Thoracic aorta (tissue), 2 donors: ENCODE measurements at regions not wholly inside any gene's neighbourhood (a gene's known extent, or its start where the extent isn't known, plus 50 kb on each side); places are given as distances from the start of the nearest gene placed in this dataset.

Experiments
- ATAC-seq: fragments of 150-250 bp; one replicate; pipeline ENCODE4 v1.8.0; 2017; ENCODE audit warnings: low read depth; ENCODE audit not compliant: insufficient number of reproducible peaks, low FRiP score
- DNase-seq: peaks from one replicate; pipeline ENCODE4 v3.0.0-alpha.2; 2020; ENCODE audit warnings: low spot score
- H3K27ac ChIP-seq, 2 donors: fragments of 200-600 bp; sonication (generic); 1 replicate in 1 of 2; 2 replicates in 1 of 2; pipeline ENCODE4 v1.5.1; 2016; ENCODE audit warnings: mild to moderate bottlenecking in 2 of 2, moderate library complexity in 2 of 2
- H3K27me3 ChIP-seq: fragments of 200-600 bp; sonication (generic); replicated peaks from 2 replicates; pipeline ENCODE4 v1.6.0; 2016; ENCODE audit warnings: mild to moderate bottlenecking; ENCODE audit not compliant: insufficient read depth
- H3K36me3 ChIP-seq: fragments of 200-600 bp; sonication (generic); one replicate; pipeline ENCODE4 v1.5.1; 2016
- H3K4me1 ChIP-seq, 2 donors: fragments of 200-600 bp; sonication (generic); 1 replicate in 1 of 2; 2 replicates in 1 of 2; pipeline versions ENCODE4 v1.5.1 to v1.6.0; 2016; ENCODE audit warnings: low read depth in 2 of 2, mild to moderate bottlenecking in 1 of 2; ENCODE audit not compliant: control insufficient read depth in 1 of 2
- H3K4me3 ChIP-seq: fragments of 200-600 bp; sonication (generic); 2 replicates; pipeline ENCODE4 v1.5.1; 2016; ENCODE audit warnings: mild to moderate bottlenecking
- H3K9me3 ChIP-seq: fragments of 200-600 bp; sonication (generic); 2 replicates; pipeline ENCODE4 v1.5.1; 2016
- TF ChIP-seq, protein P1 (sequence below): fragments of 200-600 bp; sonication (generic); IDR thresholded peaks from one replicate; pipeline ENCODE4 v1.5.1; 2019; ENCODE audit warnings: antibody characterized with exemption

DNA sequence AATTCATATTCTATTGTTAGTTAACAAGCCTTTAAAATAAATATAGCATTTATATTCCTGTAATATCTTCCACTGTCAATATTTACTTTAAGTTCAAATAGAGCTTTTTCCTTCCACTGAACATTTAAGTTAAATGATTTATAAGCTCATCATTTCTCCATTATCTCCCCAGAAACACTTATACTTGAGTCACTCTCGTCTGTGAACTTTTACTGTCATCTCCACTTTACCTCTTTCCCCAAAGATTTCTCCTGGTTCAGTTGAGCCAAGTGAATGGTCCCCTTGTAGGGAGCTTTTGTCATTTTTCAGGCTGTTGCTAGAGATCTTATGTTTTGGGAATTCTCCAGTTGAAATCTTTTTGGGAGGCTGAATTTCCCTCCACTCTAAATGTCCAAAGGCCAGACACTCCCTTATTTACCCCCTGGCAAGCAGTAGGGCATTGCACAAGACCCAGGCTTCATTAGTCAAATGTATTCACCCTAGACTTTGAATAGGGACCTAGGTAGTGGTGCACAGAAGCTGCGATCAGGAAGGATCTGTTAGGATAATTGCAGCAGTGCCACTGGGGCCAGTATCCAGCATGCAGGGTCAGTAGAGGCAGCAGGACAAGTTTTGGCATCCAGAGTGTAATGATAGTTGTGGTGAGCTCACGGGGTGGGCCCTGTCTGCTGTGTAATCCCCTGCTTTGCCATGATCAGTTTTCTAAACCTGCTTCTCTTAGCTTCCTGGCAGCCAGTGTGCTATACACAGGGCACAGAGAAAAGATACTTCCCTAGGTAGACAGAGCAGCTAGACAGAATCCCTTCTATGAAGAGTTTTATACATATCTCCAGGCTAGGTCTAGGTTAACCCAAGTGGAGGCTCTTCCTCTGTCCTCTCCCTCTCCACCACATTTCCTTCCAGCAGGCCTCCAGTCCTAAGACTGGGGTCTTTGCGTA lies 356.5 kb upstream of the SLCO3A1 start:
- TF ChIP-seq, protein P1, sequence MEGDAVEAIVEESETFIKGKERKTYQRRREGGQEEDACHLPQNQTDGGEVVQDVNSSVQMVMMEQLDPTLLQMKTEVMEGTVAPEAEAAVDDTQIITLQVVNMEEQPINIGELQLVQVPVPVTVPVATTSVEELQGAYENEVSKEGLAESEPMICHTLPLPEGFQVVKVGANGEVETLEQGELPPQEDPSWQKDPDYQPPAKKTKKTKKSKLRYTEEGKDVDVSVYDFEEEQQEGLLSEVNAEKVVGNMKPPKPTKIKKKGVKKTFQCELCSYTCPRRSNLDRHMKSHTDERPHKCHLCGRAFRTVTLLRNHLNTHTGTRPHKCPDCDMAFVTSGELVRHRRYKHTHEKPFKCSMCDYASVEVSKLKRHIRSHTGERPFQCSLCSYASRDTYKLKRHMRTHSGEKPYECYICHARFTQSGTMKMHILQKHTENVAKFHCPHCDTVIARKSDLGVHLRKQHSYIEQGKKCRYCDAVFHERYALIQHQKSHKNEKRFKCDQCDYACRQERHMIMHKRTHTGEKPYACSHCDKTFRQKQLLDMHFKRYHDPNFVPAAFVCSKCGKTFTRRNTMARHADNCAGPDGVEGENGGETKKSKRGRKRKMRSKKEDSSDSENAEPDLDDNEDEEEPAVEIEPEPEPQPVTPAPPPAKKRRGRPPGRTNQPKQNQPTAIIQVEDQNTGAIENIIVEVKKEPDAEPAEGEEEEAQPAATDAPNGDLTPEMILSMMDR: no peak
- no peak overlapping the region for H3K27ac ChIP-seq
- ATAC-seq: no peak
- no peaks in the 10 kb centered on the region for H3K4me1 ChIP-seq
- H3K36me3 ChIP-seq: no peaks in the 10 kb centered on the region
- no peak for DNase-seq
- no peaks in the 10 kb centered on the region for H3K27me3 ChIP-seq
- H3K4me3 ChIP-seq: no peak overlapping the region
- no peaks in the 10 kb centered on the region for H3K9me3 ChIP-seq

DNA sequence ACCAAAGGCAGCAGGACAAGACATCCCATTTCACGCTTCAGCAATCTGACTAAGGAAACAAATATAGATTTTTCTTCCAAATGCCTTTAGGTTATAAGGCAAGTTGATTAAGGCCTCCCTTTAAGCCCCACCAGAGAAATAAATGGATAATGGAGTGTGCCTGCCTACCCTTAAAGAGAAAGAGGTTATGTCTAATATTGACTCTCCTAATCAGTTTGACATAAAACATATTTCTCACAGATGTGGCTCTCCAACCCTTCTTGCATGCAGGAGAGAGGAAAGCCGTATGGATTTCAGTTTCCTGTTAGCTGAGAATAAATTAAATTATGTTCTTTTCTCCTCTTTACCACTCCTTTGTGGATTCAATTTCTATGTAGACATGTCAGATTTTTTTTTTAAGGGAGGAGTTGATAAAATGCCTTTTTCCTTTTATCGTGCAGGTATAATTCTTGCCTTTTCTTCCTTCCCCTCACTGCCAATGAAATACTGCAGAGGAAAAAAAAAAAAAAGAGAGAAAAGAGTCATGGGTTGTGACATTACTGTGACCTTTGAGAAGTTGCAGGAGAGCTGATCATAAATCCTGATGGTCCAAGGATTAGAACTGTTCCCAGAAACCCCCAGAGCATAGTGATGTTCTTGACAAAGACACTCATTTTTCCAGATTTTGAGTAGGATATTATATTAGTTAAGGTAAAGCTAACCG lies 355.3 kb upstream of the SLCO3A1 start:
- ATAC-seq (no peak), DNase-seq (no peak)
- no peaks in the 10 kb centered on the region for H3K27me3 ChIP-seq
- TF ChIP-seq, protein P1: no peak
- H3K9me3 ChIP-seq: no peaks in the 10 kb centered on the region
- H3K36me3 ChIP-seq: no peaks in the 10 kb centered on the region
- no peaks in the 10 kb centered on the region for H3K4me1 ChIP-seq
- H3K27ac ChIP-seq: no peak overlapping the region
- H3K4me3 ChIP-seq: no peak overlapping the region

DNA sequence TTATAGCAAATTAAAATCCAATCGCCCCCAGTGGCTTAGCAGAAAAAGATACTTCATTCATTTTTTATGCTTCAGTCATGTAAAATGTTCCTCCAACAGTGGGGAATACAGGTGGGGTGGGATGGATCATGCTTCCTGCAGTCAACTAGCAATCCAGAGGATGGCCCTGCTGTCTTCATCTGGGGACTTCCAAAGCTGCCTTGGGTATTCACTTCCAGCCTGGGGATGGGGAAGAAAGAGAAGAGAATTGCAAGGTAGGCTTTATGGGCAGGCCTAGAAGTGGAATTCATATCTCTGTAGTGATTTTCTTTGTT lies 354.8 kb upstream of the SLCO3A1 start:
- ATAC-seq (no peak), DNase-seq (no peak)
- no peak overlapping the region for H3K4me3 ChIP-seq
- H3K4me1 ChIP-seq: no peaks in the 10 kb centered on the region
- no peaks in the 10 kb centered on the region for H3K36me3 ChIP-seq
- H3K27me3 ChIP-seq: no peaks in the 10 kb centered on the region
- TF ChIP-seq, protein P1: no peak
- no peak overlapping the region for H3K27ac ChIP-seq
- no peaks in the 10 kb centered on the region for H3K9me3 ChIP-seq

DNA sequence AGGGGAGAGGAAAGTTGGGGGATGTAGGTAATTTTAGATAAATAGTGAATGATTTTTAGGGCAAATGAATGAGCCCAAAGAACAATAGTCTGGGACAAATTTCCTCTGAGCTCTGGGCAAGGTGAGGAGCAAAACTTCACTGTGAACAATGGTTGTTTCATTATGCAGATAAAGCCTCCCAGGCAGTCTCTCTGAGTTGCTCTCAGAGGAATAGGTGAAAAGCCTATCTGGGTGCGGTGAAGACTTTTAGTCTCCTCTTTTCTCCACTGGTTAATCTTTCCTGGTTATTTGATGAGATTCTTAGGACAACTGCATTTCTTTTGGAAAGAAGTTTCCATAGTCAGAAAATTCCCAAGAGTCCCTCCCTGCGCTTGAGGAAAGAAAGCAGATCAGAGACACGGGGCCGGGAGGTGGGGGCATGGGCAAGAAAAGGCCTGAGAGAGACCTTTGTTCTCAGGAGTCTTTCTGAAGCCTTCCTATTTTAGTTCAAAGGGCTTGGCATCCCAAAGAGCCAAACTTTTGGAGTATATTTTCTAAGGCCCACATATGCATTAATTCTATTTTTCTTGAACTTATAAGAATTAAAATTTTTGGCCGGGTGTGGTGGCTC lies 353.6 kb upstream of the SLCO3A1 start:
- Histone ChIP-seq H3K27me3 (no peaks in the 10 kb centered on the region), H3K9me3 (no peaks in the 10 kb centered on the region), H3K4me1 (no peaks in the 10 kb centered on the region), H3K4me3 (no peak overlapping the region), H3K27ac (no peak overlapping the region), H3K36me3 (no peaks in the 10 kb centered on the region)
- ATAC-seq: no peak
- DNase-seq: no peak
- TF ChIP-seq, protein P1: no peak

DNA sequence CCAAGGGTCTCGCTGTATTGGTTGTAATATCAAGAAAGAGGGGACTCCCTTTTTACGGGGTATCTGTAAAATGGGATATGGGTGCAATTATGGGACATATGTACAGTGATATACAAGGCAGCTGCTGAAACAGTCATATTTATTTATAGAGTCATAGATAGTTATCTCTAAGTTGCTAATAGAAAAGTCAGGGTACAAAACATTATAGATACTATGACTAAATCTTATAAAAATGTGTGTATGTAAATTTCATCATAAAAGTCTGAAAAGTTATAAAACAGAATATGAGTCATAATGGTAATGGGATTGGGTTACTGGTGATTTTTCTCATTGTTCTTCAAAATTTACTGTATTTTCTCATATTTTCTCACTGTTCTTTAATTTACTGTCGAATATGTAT lies 344.9 kb upstream of the SLCO3A1 start:
- no peak for ATAC-seq
- Histone ChIP-seq H3K9me3 (no peaks in the 10 kb centered on the region), H3K36me3 (no peaks in the 10 kb centered on the region), H3K4me3 (no peak overlapping the region), H3K27me3 (no peaks in the 10 kb centered on the region), H3K4me1 (no peaks in the 10 kb centered on the region), H3K27ac (no peak overlapping the region)
- TF ChIP-seq, protein P1: no peak
- DNase-seq: no peak
